GM12878 (cell line): ENCODE measurements at regions not wholly inside any gene's neighbourhood (a gene's known extent, or its start where the extent isn't known, plus 50 kb on each side); places are given as distances from the start of the nearest gene placed in this dataset.

ENCODE experiments used
- ATAC-seq: fragments of 200-7000 bp; cut with Tn5 transposase; 3 replicates; pipeline ENCODE4 v1.9.1; 2020; ENCODE audit warnings: mild to moderate bottlenecking, moderate library complexity
- BruUV-seq: library from RNA; stranded (reverse); fragments of 400-500 nt; replicated peaks from 2 replicates; lab custom pipeline; 2021; lab: Mats Ljungman, UMichigan
- CTCF ChIA-PET: fragments of 300-600 bp; sonication (Branson Sonifier 250); formaldehyde crosslinking; extraction: SDS; loops from one replicate; lab custom pipeline; 2021; ENCODE audit warnings: inconsistent platforms; lab: Yijun Ruan, JAX
- POLR2A ChIA-PET: fragments of 350-600 bp; formaldehyde crosslinking; extraction: SDS; loops from one replicate; lab custom pipeline; 2021; ENCODE audit warnings: inconsistent platforms; lab: Charles Lee
- RAD21 ChIA-PET: fragments of 300-600 bp; sonication (Branson Sonifier 250); formaldehyde crosslinking; loops from one replicate; lab custom pipeline; 2023; ENCODE audit warnings: antibody characterized with exemption; ENCODE audit not compliant: unreplicated experiment; lab: Charles Lee
- SMC1A ChIA-PET: fragments of 300-600 bp; sonication (Branson Sonifier 250); formaldehyde crosslinking; loops from one replicate; lab custom pipeline; 2023; ENCODE audit not compliant: unreplicated experiment, uncharacterized antibody; lab: Charles Lee
- DNase-seq: peaks from one replicate; pipeline ENCODE4 v3.0.0-alpha.2; 2011; ENCODE audit warnings: low read depth, low spot score
- FAIRE-seq: peaks from 3 replicates; lab custom pipeline; 2011; peaks lifted over from hg19 to GRCh38; lab: Jason Lieb, UNC
- H2AFZ ChIP-seq: 2 replicates; pipeline ENCODE4 v1.6.0; 2011; ENCODE audit warnings: low read depth, low read length, control low read depth; ENCODE audit not compliant: control insufficient read depth
- H3K27ac ChIP-seq: 2 replicates; pipeline ENCODE4 v1.5.1; 2011; ENCODE audit warnings: control low read depth; ENCODE audit not compliant: control insufficient read depth, insufficient read depth
- H3K27me3 ChIP-seq, 2 experiments: replicated peaks in 1 of 2; 2 replicates each; pipeline versions ENCODE4 v1.6.0 to v1.6.1; 2011; ENCODE audit warnings: low read length in 1 of 2; ENCODE audit not compliant: control insufficient read depth in 2 of 2, insufficient read depth in 2 of 2
- H3K36me3 ChIP-seq, 2 experiments: 2 replicates each; pipeline ENCODE4 v1.5.1; 2011; ENCODE audit warnings: low read length in 1 of 2; ENCODE audit not compliant: control insufficient read depth in 2 of 2, insufficient read depth in 2 of 2
- H3K4me1 ChIP-seq: 2 replicates; pipeline ENCODE4 v1.6.1; 2011; ENCODE audit warnings: mild to moderate bottlenecking, low read length, moderate library complexity, mixed read lengths; ENCODE audit not compliant: control insufficient read depth, insufficient read depth
- H3K4me2 ChIP-seq: 2 replicates; pipeline ENCODE4 v1.6.0; 2011; ENCODE audit warnings: control low read depth; ENCODE audit not compliant: control insufficient read depth, insufficient read depth
- H3K4me3 ChIP-seq: fragments of 200-600 bp; sonication (generic); 2 replicates; pipeline ENCODE4 v1.5.1; 2016
- H3K79me2 ChIP-seq: 2 replicates; pipeline ENCODE4 v1.6.0; 2011; ENCODE audit warnings: low read length; ENCODE audit not compliant: control insufficient read depth, insufficient read depth
- H3K9ac ChIP-seq: 2 replicates; pipeline ENCODE4 v1.8.0; 2011; ENCODE audit warnings: low read length, control low read depth, mixed read lengths; ENCODE audit not compliant: control insufficient read depth, insufficient read depth
- H3K9me3 ChIP-seq: replicated peaks from 3 replicates; pipeline ENCODE4 v1.5.1; 2011; ENCODE audit warnings: mild to moderate bottlenecking, low read length; ENCODE audit not compliant: control insufficient read depth, insufficient read depth
- H4K20me1 ChIP-seq: 2 replicates; pipeline ENCODE4 v1.6.0; 2011; ENCODE audit not compliant: control insufficient read depth, insufficient read depth
- BMI1 ChIP-seq: fragments of 450-650 bp; IDR thresholded peaks from 2 replicates; pipeline ENCODE4 v1.6.1; 2016; ENCODE audit warnings: mild to moderate bottlenecking, moderate library complexity, borderline replicate concordance
- CREM ChIP-seq: IDR thresholded peaks from 2 replicates; pipeline ENCODE4 v1.6.1; 2014; ENCODE audit warnings: antibody characterized with exemption, low read depth
- EZH2 ChIP-seq: IDR thresholded peaks from 2 replicates; pipeline ENCODE4 v1.6.1; 2012; ENCODE audit warnings: low read depth, mild to moderate bottlenecking, control low read depth, inconsistent platforms, low read length, borderline replicate concordance; ENCODE audit not compliant: control insufficient read depth
- HCFC1 ChIP-seq: fragments of 150-350 bp; IDR thresholded peaks from 2 replicates; pipeline ENCODE4 v1.6.1; 2014; ENCODE audit warnings: low read length
- IKZF1 ChIP-seq: fragments of 450-650 bp; conservative IDR thresholded peaks from 2 replicates; pipeline ENCODE4 v1.6.1; 2017; ENCODE audit warnings: antibody characterized with exemption, mild to moderate bottlenecking
- MTA3 ChIP-seq: IDR thresholded peaks from 2 replicates; pipeline ENCODE4 v1.6.1; 2012; ENCODE audit warnings: low read length, inconsistent platforms, borderline replicate concordance
- MYC ChIP-seq: IDR thresholded peaks from 2 replicates; pipeline ENCODE4 v1.6.1; 2011; ENCODE audit warnings: mild to moderate bottlenecking, low read length, moderate library complexity, inconsistent platforms; ENCODE audit not compliant: insufficient read depth, insufficient replicate concordance, insufficient read length, severe bottlenecking
- NFYB ChIP-seq: IDR thresholded peaks from 2 replicates; pipeline ENCODE4 v1.6.1; 2011; ENCODE audit warnings: low read depth, mild to moderate bottlenecking, low read length, improper control_type of control experiment, moderate library complexity; ENCODE audit not compliant: insufficient read depth
- NR2C1 ChIP-seq: fragments of 450-650 bp; IDR thresholded peaks from 2 replicates; pipeline ENCODE4 v1.6.1; 2017; ENCODE audit warnings: antibody characterized with exemption, mild to moderate bottlenecking, moderate library complexity
- RAD51 ChIP-seq: fragments of 450-650 bp; IDR thresholded peaks from 2 replicates; pipeline ENCODE4 v1.6.1; 2016; ENCODE audit warnings: moderate library complexity, mild to moderate bottlenecking, inconsistent platforms
- RB1 ChIP-seq: fragments of 450-650 bp; formaldehyde crosslinking; IDR thresholded peaks from 2 replicates; pipeline ENCODE4 v1.6.1; 2017; ENCODE audit warnings: mild to moderate bottlenecking, borderline replicate concordance
- SIN3A ChIP-seq: IDR thresholded peaks from 2 replicates; pipeline ENCODE4 v1.6.1; 2012; ENCODE audit warnings: low read depth, low read length, improper control_type of control experiment
- YBX1 ChIP-seq: fragments of 450-650 bp; IDR thresholded peaks from 2 replicates; pipeline ENCODE4 v1.6.1; 2016; ENCODE audit warnings: antibody characterized with exemption
- YY1 ChIP-seq: IDR thresholded peaks from 2 replicates; pipeline ENCODE4 v1.6.1; 2011; ENCODE audit warnings: low read depth, mild to moderate bottlenecking, low read length
- in situ Hi-C: fragments of 300-500 bp; cut with MboI; formaldehyde crosslinking; loops from 9 replicates; pipeline ENCODE4 v1.14.3; 2018; ENCODE audit warnings: mixed read lengths
- intact Hi-C: fragments of 100-400 bp; cut with micrococcal nuclease; formaldehyde crosslinking; loops from one replicate; pipeline ENCODE4 v1.14.2; 2022; ENCODE audit not compliant: unreplicated experiment
- TF ChIP-seq, protein P1 (sequence below): fragments of 450-650 bp; IDR thresholded peaks from 2 replicates; pipeline ENCODE4 v1.6.1; 2017; ENCODE audit warnings: mild to moderate bottlenecking, moderate library complexity
- TF ChIP-seq, protein P2 (sequence below): fragments of 450-650 bp; IDR thresholded peaks from 2 replicates; pipeline ENCODE4 v1.6.1; 2018; ENCODE audit warnings: borderline replicate concordance, mild to moderate bottlenecking; ENCODE audit not compliant: partially characterized antibody
- TF ChIP-seq, protein P3 (sequence below): IDR thresholded peaks from 2 replicates; pipeline ENCODE4 v1.6.1; 2012; ENCODE audit warnings: low read depth, low read length, improper control_type of control experiment
- TF ChIP-seq, protein P4 (sequence below): IDR thresholded peaks from 2 replicates; pipeline ENCODE4 v1.6.1; 2012; ENCODE audit warnings: low read length, inconsistent platforms

DNA sequence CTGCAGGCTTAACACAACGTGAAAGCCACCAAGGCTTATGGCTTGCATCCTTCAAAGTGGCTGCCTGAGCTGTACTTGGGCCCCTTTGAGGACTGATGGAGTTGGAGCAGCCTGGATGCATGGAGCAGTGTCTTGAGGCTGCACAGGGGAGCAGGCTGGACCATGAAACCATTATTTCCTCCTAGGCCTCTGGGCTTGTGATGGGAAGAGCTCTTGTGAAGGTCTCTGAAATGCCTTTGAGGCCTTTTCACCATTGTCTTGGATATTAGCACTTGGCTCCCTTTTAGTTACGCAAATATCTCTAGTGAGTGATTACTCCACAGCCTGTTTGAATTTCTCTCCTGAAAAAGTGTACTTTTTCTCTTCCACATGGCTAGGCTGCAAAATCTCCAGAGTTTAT is 201.2 kb upstream of the NPY start (continued):
- TF ChIP-seq NFYB = no peak
- no peak for TF ChIP-seq BMI1
- TF ChIP-seq, protein P1, sequence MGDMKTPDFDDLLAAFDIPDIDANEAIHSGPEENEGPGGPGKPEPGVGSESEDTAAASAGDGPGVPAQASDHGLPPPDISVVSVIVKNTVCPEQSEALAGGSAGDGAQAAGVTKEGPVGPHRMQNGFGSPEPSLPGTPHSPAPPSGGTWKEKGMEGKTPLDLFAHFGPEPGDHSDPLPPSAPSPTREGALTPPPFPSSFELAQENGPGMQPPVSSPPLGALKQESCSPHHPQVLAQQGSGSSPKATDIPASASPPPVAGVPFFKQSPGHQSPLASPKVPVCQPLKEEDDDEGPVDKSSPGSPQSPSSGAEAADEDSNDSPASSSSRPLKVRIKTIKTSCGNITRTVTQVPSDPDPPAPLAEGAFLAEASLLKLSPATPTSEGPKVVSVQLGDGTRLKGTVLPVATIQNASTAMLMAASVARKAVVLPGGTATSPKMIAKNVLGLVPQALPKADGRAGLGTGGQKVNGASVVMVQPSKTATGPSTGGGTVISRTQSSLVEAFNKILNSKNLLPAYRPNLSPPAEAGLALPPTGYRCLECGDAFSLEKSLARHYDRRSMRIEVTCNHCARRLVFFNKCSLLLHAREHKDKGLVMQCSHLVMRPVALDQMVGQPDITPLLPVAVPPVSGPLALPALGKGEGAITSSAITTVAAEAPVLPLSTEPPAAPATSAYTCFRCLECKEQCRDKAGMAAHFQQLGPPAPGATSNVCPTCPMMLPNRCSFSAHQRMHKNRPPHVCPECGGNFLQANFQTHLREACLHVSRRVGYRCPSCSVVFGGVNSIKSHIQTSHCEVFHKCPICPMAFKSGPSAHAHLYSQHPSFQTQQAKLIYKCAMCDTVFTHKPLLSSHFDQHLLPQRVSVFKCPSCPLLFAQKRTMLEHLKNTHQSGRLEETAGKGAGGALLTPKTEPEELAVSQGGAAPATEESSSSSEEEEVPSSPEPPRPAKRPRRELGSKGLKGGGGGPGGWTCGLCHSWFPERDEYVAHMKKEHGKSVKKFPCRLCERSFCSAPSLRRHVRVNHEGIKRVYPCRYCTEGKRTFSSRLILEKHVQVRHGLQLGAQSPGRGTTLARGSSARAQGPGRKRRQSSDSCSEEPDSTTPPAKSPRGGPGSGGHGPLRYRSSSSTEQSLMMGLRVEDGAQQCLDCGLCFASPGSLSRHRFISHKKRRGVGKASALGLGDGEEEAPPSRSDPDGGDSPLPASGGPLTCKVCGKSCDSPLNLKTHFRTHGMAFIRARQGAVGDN = no peak
- no peak for TF ChIP-seq RB1
- TF ChIP-seq, protein P2, sequence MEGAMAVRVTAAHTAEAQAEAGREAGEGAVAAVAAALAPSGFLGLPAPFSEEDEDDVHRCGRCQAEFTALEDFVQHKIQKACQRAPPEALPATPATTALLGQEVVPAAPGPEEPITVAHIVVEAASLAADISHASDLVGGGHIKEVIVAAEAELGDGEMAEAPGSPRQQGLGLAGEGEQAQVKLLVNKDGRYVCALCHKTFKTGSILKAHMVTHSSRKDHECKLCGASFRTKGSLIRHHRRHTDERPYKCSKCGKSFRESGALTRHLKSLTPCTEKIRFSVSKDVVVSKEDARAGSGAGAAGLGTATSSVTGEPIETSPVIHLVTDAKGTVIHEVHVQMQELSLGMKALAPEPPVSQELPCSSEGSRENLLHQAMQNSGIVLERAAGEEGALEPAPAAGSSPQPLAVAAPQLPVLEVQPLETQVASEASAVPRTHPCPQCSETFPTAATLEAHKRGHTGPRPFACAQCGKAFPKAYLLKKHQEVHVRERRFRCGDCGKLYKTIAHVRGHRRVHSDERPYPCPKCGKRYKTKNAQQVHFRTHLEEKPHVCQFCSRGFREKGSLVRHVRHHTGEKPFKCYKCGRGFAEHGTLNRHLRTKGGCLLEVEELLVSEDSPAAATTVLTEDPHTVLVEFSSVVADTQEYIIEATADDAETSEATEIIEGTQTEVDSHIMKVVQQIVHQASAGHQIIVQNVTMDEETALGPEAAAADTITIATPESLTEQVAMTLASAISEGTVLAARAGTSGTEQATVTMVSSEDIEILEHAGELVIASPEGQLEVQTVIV = no peak
- TF ChIP-seq IKZF1 = no peak

DNA sequence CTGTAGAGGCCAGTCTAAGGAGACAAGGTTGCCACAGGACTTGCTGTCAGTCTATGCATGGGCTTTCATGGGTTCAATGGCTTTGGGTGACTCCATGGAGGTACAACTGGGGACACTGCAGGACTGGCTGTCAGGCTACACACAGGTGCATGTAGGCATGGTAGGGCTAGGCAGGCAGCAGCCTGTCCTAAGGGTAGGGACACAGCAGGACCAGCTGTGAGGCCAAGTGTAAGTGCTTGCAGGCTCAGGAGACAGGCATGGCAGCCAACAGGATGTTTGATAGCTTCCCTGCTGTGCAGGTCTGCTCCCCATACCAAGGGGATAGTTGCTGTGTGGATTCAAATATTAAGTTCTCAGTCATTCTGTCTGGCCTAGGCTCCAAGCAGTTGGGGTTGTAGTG is 181.0 kb upstream of the NPY start:
- H3K9me3 ChIP-seq = no peaks in the 10 kb centered on the region
- no TSS peak for BruUV-seq
- no peaks in the 10 kb centered on the region for H3K4me1 ChIP-seq
- no peak overlapping the region for H3K4me3 ChIP-seq
- in situ Hi-C loops (no loop called here), intact Hi-C loops (no loop called here)
- RAD21 ChIA-PET = no interaction called here
- H3K9ac ChIP-seq = no peak overlapping the region
- H3K27me3 ChIP-seq = no peaks in the 10 kb centered on the region
- H2AFZ ChIP-seq = no peak overlapping the region
- SMC1A ChIA-PET = no interaction called here
- POLR2A ChIA-PET = no interaction called here
- no peaks in the 10 kb centered on the region for H4K20me1 ChIP-seq
- ATAC-seq = no peak
- CTCF ChIA-PET = no interaction called here
- TF ChIP-seq YBX1 (no peak), SIN3A (no peak), NR2C1 (no peak), EZH2 (no peak), MYC (no peak), MTA3 (no peak), YY1 (no peak), RAD51 (no peak), CREM (no peak), HCFC1 (no peak)
- TF ChIP-seq, protein P3, sequence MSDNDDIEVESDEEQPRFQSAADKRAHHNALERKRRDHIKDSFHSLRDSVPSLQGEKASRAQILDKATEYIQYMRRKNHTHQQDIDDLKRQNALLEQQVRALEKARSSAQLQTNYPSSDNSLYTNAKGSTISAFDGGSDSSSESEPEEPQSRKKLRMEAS = no peak
- TF ChIP-seq, protein P4, sequence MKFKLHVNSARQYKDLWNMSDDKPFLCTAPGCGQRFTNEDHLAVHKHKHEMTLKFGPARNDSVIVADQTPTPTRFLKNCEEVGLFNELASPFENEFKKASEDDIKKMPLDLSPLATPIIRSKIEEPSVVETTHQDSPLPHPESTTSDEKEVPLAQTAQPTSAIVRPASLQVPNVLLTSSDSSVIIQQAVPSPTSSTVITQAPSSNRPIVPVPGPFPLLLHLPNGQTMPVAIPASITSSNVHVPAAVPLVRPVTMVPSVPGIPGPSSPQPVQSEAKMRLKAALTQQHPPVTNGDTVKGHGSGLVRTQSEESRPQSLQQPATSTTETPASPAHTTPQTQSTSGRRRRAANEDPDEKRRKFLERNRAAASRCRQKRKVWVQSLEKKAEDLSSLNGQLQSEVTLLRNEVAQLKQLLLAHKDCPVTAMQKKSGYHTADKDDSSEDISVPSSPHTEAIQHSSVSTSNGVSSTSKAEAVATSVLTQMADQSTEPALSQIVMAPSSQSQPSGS = no peak
- H3K36me3 ChIP-seq = no peaks in the 10 kb centered on the region
- H3K4me2 ChIP-seq = no peak overlapping the region
- H3K27ac ChIP-seq = no peak overlapping the region
- DNase-seq = no peak
- FAIRE-seq = no peak
- no peaks in the 10 kb centered on the region for H3K79me2 ChIP-seq
